GM19035 (cell line): ENCODE measurements at regions not wholly inside any gene's neighbourhood (a gene's known extent, or its start where the extent isn't known, plus 50 kb on each side); places are given as distances from the start of the nearest gene placed in this dataset.
"Not testable (repeated sequence)": the region's sequence is repeated elsewhere in the genome, so short reads cannot be mapped to it uniquely, and the experiment has no call there.

Source experiments
- ATAC-seq: cut with Tn5 transposase; IDR thresholded peaks from one replicate; pipeline ENCODE4 v1.9.1; 2021; ENCODE audit not compliant: unreplicated experiment

GRCh38 chr16:29148867-29149272 is 164.0 kb downstream of the LAT start:
- ATAC-seq, result no peak

- ATAC-seq, result no peak
Measured at GRCh38 chr16:29148131-29148691, 163.4 kb downstream of the LAT start.

- not testable (repeated sequence) for ATAC-seq
Measured at GRCh38 chr16:29147710-29148109, 162.9 kb downstream of the LAT start.

- ATAC-seq, result not testable (repeated sequence)
Measured at GRCh38 chr16:29146808-29147643, 162.2 kb downstream of the LAT start.

GRCh38 chr16:29146266-29146665 is 161.4 kb downstream of the LAT start:
- ATAC-seq, result no peak

GRCh38 chr16:29145486-29146225 is 160.8 kb downstream of the LAT start:
- ATAC-seq, result not testable (repeated sequence)

GRCh38 chr16:29145086-29145485 is 160.2 kb downstream of the LAT start:
- ATAC-seq, result not testable (repeated sequence)

GRCh38 chr16:29144669-29145062 is 159.8 kb downstream of the LAT start:
- ATAC-seq, result not testable (repeated sequence)

GRCh38 chr16:29143739-29144668 is 159.2 kb downstream of the LAT start:
- not testable (repeated sequence) for ATAC-seq

GRCh38 chr16:29142506-29142905 is 157.7 kb downstream of the LAT start:
- ATAC-seq, result not testable (repeated sequence)

- ATAC-seq, result no peak
Measured at GRCh38 chr16:29141586-29142324, 156.9 kb downstream of the LAT start.

- not testable (repeated sequence) for ATAC-seq
Measured at GRCh38 chr16:29141121-29141520, 156.3 kb downstream of the LAT start.

- not testable (repeated sequence) for ATAC-seq
Measured at GRCh38 chr16:29139901-29140855, 155.3 kb downstream of the LAT start.

- ATAC-seq, result no peak
Measured at GRCh38 chr16:29139261-29139802, 154.5 kb downstream of the LAT start.

GRCh38 chr16:29138698-29139097 is 153.8 kb downstream of the LAT start:
- not testable (repeated sequence) for ATAC-seq

GRCh38 chr16:29137894-29138662 is 153.2 kb downstream of the LAT start:
- not testable (repeated sequence) for ATAC-seq

GRCh38 chr16:29137461-29137860 is 152.6 kb downstream of the LAT start:
- not testable (repeated sequence) for ATAC-seq

GRCh38 chr16:29136916-29137315 is 152.1 kb downstream of the LAT start:
- not testable (repeated sequence) for ATAC-seq
